ENCODE measurements at regions not wholly inside any gene's neighbourhood (a gene's known extent, or its start where the extent isn't known, plus 50 kb on each side); places are given as distances from the start of the nearest gene placed in this dataset.

DNA sequence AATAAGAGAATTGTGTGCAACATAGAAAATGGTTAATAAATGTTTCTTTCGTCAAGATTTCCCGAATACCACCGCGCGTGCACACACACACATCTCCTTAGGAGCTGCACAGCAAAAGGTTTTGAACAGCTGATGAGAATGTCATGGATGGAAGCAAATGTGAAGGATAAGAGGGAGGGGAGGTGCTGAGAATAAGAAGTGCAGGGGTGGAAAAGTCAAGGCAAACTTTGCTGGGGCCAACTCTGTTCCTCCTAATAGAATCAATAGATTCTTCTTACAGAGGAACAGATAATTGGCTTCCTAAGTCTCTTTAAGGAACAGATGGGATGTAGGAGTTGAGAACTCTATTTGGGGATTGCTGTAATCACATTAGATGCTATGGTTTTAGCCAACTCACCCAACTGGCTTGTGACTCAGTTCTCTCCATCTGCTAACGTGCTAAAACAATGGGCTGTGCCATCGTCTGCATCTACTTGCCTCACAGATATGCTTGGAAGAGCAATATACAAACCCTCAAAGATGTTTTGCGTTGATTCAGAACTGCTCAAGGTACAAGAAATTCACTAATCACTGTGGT, 408.2 kb upstream of the CELF2 start:
- DNase-seq, result no peak

DNA sequence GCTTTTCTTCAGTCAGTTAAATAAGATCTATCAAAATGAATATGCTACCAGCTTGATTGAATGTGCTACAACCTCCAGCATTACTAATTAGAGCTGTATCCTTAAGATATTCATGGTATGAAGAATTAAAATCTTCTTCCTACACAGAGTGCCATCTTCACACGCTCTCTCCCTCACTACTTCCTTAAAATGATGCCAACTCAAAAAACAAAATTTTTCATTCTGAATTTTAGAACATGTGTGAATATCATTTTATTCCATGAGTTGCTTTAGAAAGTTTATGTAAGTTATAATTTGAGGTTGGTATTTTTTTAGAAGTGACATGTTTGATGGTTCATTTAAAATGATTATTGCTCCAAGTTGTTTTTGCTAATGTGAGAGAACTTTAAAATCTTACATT, 407.5 kb upstream of the CELF2 start:
- DNase-seq, result no peak

- DNase-seq, result no peak
Observed at GRCh38 chr10:10612151-10612550, 405.5 kb upstream of the CELF2 start.

DNA sequence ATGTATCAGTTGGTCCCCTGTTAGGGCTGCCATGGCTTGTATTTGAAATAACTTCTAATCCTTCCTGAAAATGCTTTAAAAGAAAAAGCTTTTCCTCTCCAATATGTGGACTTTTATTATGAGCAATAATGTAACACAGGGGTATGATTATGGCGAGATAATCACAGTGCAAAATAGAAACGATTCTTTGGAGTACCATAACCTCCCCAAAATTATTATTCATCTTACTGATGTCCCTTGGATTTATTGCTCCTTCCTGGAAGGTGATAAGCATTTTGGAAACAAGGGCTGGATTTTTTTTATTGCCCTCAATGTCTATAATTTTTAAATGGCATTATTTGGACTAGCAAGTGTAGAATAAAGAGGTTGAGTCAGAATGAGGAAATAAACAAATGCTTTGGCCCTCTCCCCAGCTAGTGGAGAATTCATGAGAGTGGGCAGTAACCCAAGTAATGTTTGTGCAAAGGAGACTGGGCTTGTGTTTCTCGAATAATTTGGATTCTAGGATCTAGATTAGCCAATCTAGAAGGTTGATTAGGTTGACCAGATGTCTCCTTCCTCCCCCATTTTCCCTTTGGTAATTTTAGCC, 403.9 kb upstream of the CELF2 start:
- no peak for DNase-seq

- no peak for DNase-seq
Observed at GRCh38 chr10:10617686-10618085, 400.0 kb upstream of the CELF2 start.

DNA sequence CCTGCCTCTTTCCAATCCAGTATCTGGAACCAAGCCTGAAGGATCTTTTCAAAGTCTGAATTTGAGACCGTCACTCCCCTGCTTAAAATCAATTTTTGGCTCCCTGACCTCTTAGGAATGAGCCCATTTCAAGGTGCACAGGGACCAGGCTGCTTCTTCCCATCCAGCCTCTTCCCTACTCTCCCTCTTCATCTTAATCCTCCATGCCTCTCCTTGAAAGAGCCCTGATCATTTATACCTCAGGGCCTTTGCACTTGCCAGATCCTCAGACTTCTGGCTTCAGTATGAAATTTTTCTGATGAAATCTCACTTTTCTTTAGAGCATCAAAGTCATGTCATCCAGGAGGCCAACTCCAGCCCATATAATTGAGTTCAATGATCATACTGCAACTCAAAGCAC, 399.5 kb upstream of the CELF2 start:
- no peak for DNase-seq

GRCh38 chr10:10623958-10624566, 393.6 kb upstream of the CELF2 start:
- no peak for DNase-seq

GRCh38 chr10:10624567-10624962, 393.1 kb upstream of the CELF2 start:
- DNase-seq, result no peak

GRCh38 chr10:10625491-10625890, 392.2 kb upstream of the CELF2 start:
- no peak for DNase-seq

DNA sequence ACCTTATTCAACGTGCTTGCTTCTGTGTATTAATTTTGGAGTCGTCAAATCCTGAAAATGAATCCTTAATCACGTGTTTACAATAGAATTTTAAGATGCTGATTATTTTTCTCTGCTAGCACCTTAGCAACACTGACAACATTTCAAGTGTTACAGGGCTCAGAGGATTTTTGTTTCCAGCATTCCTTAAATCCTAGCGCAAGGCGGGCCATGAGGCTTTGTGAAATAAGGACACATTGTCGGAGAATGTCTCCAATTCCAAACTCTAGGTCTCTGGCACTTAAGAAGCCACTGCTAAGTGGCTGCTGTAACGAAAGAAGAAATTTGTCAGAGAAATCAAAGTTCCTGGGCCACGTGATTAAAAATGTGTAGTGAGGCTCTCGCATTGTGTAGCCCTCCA, 390.9 kb upstream of the CELF2 start:
- no peak for DNase-seq

DNA sequence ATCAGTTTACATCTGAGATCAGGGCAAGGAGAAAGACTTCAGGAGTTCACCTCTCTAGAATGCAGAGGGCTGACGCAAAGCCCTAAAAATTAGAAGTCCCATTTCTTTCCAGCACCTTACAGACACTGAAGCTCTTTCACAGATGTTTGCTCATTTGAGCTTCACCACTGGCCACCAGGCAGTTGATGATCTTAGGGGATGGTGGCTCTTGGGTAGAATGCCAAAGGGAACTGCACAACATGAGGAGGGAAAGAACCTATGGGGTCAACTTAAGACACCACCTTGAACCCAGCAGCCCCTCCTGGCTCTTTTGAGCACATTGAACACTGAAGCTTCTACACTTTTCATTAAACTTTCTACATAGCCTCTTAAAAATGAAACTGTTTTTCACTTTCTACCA, 390.3 kb upstream of the CELF2 start:
- no peak for DNase-seq

DNA sequence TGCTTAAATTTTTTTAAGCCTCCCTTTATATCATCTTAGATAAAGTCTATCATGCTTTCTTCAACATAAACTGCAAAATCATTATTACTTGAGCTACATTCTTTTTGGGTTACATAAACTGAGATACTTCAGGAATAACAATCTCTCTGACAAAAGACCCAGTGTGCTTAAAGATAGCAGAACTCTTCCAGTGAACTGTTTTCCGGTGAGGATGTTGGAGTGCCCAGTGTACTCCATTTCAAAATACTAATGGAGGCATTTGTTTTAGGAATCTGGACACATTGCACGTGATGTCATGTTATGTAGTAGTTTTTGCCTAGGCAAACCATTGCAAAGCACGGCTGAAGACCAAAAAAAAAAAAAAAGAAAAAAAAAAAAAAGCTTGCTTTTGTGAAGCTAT, 388.2 kb upstream of the CELF2 start:
- no peak for DNase-seq

DNA sequence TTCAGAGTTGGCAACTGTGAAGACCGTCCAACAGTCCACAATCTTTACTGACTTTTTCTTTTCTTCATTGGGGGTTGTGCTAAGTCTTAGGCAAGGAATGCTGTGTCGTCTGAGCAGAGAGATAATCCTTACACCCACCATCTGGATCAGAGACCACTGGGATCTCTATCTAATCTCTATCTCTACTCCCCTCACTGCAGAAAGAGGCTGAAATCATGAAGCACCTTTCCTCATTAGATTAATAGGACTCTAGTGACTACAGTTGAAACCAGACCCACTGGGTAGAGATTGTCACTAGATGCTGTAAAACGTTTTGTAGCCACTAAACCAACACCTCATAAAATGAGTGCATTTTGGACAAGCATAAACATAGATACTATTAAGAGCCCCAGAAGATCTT, 387.4 kb upstream of the CELF2 start:
- DNase-seq, result peak; percentile 38

GRCh38 chr10:10630782-10631181, 386.9 kb upstream of the CELF2 start:
- no peak for DNase-seq

- no peak for DNase-seq
Observed at GRCh38 chr10:10642189-10642588, 375.5 kb upstream of the CELF2 start.

DNA sequence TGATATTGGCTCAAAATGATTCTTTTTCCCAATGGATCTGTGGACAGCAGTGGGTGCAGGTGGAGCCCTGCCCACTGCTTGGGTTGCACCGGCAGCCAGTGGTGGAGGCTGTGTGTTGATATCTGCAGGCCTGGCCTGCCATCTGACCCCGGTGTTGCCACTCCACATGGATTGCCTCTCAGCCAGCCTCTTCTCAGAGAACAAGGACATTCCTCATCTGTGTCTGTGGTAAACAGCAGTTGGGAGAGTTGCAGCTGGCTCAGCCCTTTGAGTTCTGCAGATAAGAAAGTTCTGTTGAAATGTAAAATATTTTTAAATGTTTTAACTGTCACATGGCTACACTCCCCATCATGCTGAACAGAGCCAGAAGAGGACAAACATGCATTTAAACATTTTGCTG, 374.9 kb upstream of the CELF2 start:
- DNase-seq, result no peak

DNA sequence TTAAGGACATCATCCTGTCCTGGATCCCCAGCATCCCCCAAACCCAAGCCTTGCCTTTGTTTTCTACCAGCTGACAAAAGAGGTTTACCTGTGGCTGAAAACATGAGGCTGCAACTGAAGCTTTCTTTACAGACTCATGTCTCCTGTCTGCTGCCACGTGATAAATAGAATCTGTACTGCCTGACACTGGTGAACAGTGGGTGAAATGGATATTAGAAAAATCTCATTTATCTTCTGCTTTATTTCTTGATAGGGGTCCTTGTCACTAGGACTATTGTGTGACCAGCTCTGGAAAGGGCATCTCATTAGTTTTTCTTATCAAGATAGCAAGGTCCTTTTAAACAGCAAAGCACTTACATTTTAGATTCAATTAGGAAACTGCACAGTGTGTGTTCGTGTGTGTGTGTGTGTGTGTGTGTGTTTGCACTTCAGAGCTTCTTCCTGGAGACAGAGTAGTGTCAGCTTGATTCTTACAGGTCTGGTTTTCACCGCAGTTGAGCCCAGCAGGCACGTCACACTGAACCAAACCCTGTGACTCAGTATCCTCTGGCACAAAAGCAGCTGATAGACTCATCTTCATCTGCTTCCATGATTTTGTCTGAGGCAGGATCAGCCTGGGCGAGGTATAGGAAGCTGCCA, 373.5 kb upstream of the CELF2 start:
- DNase-seq, result no peak

DNA sequence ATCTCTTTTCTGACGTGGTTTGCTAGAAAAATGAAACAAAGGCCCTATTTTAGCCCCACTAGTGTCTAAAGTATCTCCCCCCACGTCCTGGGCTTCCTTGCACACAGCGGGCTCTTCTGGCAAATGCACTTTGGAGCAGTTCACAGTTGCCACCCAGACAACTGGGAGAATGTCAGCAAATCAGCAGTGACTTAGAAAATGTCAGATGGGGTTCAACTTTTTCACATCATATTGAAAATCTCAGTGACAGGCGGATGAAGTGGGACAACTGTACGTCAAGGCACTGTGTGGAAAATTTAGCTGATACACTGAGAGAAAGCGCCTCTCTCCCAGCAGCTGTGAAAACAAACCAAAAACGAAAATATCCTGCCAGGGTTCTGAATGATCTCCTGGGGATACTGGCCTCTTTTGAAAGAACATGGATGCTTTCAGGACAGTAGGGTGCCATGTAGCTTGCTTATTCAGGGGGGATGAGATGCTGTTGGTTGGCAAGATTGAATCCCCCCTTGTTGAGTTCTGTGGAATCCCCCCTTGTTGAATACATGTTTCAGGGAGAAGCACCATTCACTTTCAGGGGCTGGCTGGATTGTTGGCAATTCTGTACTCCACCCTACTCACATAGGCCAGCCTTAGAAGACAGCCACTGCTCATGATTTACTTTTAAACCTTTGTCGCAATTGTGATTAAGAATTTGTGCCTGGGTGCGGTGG, 372.8 kb upstream of the CELF2 start:
- no peak for DNase-seq

GRCh38 chr10:10647331-10647730, 370.3 kb upstream of the CELF2 start:
- DNase-seq, result no peak

- no peak for DNase-seq
Observed at GRCh38 chr10:10657139-10657760, 360.4 kb upstream of the CELF2 start.

DNA sequence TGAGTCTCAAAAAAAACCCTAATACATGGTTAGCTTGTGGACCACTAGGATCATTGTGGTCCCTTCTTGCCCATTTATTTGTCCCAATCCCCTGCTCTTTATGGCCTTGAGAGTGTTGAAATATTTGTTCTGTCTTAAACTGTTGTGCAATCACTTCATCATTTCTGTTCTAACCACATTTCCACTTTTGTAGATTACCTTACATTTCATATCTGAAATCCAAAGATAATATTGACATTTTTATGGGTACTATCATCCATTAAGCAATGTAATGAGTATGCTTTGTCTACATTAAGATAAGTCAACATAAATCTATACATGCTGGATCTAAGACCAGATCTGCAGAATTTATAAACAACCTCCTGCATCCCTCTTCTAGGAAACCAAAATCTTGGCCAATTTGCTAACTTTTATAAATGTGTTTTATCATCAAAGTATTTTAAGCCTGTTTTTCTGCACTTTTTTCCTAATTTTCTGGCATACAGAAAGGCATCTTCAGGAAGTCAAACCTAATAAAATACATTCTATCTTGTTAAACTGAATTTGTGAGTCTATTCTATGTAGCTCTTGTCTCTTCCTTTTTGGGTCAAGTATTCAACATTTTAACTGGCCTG, 359.4 kb upstream of the CELF2 start:
- DNase-seq, result no peak

GRCh38 chr10:10660054-10660453, 357.6 kb upstream of the CELF2 start:
- DNase-seq, result no peak

GRCh38 chr10:10661176-10661575, 356.5 kb upstream of the CELF2 start:
- no peak for DNase-seq
